Calu3 (cell line): ENCODE measurements at regions not wholly inside any gene's neighbourhood (a gene's known extent, or its start where the extent isn't known, plus 50 kb on each side); places are given as distances from the start of the nearest gene placed in this dataset.
"Not testable (repeated sequence)": the region's sequence is repeated elsewhere in the genome, so short reads cannot be mapped to it uniquely, and the experiment has no call there.

Experiments
- BruUV-seq: library from RNA; stranded (reverse); fragments of 400-500 nt; replicated peaks from 2 replicates; lab custom pipeline; 2021; lab: Mats Ljungman, UMichigan
- CTCF ChIA-PET: fragments of 300-600 bp; sonication (Branson Sonifier 250); formaldehyde crosslinking; loops from one replicate; lab custom pipeline; 2022; ENCODE audit warnings: antibody characterized with exemption; lab: Charles Lee
- DNase-seq: peaks from one replicate; pipeline ENCODE4 v3.0.0; 2022
- H3K27ac Mint-ChIP-seq: one replicate; pipeline ENCODE4 v1.8.0; 2022; ENCODE audit warnings: mixed read lengths; ENCODE audit not compliant: unreplicated experiment
- H3K27me3 Mint-ChIP-seq: one replicate; pipeline ENCODE4 v1.8.0; 2022; ENCODE audit warnings: mixed read lengths; ENCODE audit not compliant: unreplicated experiment
- H3K36me3 Mint-ChIP-seq: one replicate; pipeline ENCODE4 v1.8.0; 2022; ENCODE audit warnings: mild to moderate bottlenecking, moderate library complexity, mixed read lengths; ENCODE audit not compliant: insufficient read depth, unreplicated experiment
- H3K4me1 Mint-ChIP-seq: one replicate; pipeline ENCODE4 v1.8.0; 2022; ENCODE audit warnings: mild to moderate bottlenecking, low read depth, mixed read lengths; ENCODE audit not compliant: unreplicated experiment
- H3K4me3 Mint-ChIP-seq: one replicate; pipeline ENCODE4 v1.8.0; 2022; ENCODE audit warnings: mild to moderate bottlenecking, low read depth, moderate library complexity, mixed read lengths; ENCODE audit not compliant: unreplicated experiment
- H3K9me3 Mint-ChIP-seq: one replicate; pipeline ENCODE4 v1.8.0; 2022; ENCODE audit warnings: low read depth, mixed read lengths; ENCODE audit not compliant: unreplicated experiment
- intact Hi-C: fragments of 100-400 bp; cut with micrococcal nuclease; formaldehyde crosslinking; loops from one replicate; pipeline ENCODE4 v1.10.0; 2022; ENCODE audit not compliant: unreplicated experiment
- TF ChIP-seq, protein P1 (sequence below): fragments of 200-600 bp; IDR thresholded peaks from one replicate; pipeline ENCODE4 v1.8.0; 2022; ENCODE audit warnings: antibody characterized with exemption; ENCODE audit not compliant: unreplicated experiment

DNA sequence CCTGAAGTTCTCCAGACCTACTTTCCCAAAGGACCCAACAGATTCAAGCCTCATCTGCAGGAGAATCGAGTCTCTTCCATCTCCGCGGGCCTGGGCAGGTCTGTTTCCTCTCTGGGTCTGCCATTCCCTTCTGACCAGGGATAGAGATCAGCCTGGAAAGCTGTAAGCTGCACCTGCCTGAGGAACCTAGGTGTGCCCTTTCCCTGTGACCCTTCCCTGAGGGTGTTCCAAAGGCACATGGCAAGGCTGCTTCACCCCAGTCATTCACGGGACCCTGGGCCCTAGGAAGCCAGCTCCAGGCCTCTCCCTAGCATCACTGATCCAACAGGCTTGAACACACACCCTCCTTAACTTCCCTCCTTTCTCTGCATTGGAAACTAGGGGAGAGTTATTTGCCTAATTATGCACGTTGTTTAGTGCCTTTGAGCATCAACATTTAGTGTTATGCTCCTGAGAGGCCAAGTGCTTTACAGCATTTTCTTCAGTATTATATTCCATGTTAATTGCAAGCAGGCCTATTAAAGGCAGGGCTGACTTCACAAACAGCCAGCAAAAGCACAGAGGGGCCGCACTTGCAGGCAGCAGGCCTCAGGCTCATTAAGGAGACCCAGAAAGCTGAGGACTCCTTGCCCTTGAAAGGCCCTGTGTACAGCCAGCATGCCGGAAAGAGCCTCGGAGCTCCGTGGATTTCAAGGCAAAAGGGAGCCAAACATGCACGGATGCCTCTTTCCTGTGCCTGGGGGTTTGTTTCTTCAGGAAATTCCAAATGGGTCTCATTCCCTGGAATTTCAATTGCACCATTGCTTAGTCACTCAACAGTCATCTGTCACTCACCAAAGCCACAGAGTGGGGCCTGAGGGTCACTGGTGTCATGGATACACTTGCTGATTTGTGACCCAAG is 91.0 kb upstream of the FAM20C start:
- TF ChIP-seq, protein P1, sequence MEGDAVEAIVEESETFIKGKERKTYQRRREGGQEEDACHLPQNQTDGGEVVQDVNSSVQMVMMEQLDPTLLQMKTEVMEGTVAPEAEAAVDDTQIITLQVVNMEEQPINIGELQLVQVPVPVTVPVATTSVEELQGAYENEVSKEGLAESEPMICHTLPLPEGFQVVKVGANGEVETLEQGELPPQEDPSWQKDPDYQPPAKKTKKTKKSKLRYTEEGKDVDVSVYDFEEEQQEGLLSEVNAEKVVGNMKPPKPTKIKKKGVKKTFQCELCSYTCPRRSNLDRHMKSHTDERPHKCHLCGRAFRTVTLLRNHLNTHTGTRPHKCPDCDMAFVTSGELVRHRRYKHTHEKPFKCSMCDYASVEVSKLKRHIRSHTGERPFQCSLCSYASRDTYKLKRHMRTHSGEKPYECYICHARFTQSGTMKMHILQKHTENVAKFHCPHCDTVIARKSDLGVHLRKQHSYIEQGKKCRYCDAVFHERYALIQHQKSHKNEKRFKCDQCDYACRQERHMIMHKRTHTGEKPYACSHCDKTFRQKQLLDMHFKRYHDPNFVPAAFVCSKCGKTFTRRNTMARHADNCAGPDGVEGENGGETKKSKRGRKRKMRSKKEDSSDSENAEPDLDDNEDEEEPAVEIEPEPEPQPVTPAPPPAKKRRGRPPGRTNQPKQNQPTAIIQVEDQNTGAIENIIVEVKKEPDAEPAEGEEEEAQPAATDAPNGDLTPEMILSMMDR = no peak
- DNase-seq = no peak
- Mint-ChIP-seq H3K4me1 (peaks cover 8% of the 10 kb centered on the region), H3K27ac (no peak overlapping the region), H3K27me3 (peaks cover 20% of the 10 kb centered on the region), H3K36me3 (peaks cover 5% of the 10 kb centered on the region), H3K9me3 (peaks cover 13% of the 10 kb centered on the region), H3K4me3 (no peak overlapping the region)
- intact Hi-C loops = no loop called here
- CTCF ChIA-PET = no interaction called here
- no TSS peak for BruUV-seq

DNA sequence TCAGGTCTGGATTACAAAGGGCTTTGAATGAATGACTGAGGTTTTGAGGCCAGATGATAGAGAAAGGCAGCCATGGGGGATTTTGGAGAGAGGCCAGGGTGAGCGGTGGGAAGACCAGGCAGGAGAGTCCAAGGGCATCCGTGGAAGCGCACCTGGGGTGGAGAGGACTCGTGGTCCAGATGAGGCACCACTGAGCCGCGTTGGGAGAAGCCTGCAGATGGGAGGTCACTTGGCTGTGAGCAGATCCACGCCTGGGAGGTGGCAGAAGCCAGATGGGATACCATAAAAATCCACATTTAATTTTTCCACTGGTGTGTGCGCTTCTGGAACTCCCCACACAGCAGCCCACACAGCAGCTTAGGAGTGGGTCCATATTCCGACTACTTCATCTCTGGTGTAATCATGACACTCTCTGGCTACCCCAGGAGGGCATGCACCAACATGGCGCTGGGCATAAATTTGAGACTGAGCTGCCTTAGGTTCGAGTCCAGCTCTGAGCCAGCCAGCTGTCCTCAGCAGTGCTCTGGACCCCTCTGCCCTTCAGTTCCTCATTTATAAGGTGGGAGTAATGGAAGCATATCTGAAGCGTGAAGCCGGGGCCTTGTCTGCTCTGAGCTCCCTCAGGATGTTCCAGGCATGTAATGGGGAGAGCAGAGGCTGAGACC is 90.2 kb upstream of the FAM20C start:
- intact Hi-C loops = no loop called here
- no peak for DNase-seq
- H3K9me3 Mint-ChIP-seq = peaks cover 11% of the 10 kb centered on the region
- TF ChIP-seq, protein P1 = no peak
- peaks cover 28% of the 10 kb centered on the region for H3K27me3 Mint-ChIP-seq
- peaks cover 5% of the 10 kb centered on the region for H3K36me3 Mint-ChIP-seq
- no peak overlapping the region for H3K27ac Mint-ChIP-seq
- peaks cover 8% of the 10 kb centered on the region for H3K4me1 Mint-ChIP-seq
- BruUV-seq = no TSS peak
- no peak overlapping the region for H3K4me3 Mint-ChIP-seq
- CTCF ChIA-PET = no interaction called here

DNA sequence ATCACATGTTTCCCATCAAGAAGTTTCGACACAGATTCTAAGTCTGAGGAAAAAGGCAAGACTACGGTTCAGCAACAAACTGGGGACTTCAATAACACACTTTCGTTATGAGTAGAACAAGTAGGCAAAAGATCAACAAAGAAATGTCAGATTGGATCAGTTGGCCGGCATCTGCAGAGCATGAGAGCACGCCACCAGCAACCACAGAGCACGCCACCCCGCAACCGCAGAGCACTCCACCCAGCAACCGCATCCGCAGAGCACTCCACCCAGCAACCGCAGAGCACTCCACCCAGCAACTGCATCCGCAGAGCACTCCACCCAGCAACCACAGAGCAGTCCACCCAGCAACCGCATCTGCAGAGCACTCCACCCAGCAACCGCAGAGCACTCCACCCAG is 89.7 kb upstream of the FAM20C start:
- DNase-seq = no peak
- H3K9me3 Mint-ChIP-seq = peaks cover 11% of the 10 kb centered on the region
- TF ChIP-seq, protein P1 = no peak
- BruUV-seq = no TSS peak
- intact Hi-C loops = no loop called here
- peaks cover 5% of the 10 kb centered on the region for H3K36me3 Mint-ChIP-seq
- no peak overlapping the region for H3K4me3 Mint-ChIP-seq
- CTCF ChIA-PET = no interaction called here
- H3K27me3 Mint-ChIP-seq = peaks cover 33% of the 10 kb centered on the region
- H3K27ac Mint-ChIP-seq = no peak overlapping the region
- H3K4me1 Mint-ChIP-seq = peaks cover 8% of the 10 kb centered on the region

DNA sequence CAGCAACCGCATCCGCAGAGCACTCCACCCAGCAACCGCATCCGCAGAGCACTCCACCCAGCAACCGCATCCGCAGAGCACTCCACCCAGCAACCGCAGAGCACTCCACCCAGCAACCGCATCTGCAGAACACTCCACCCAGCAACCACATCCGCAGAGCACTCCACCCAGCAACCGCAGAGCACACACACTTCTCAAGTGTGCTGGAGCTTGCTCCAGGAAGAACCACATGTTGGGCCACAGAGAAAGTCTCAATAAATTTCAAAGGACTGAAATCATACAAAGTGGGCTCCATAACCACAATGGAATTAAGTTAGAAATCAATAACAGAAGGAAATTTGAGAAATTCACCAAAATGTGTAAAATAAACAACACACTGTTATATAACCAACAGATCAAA is 88.4 kb upstream of the FAM20C start:
- BruUV-seq, intact Hi-C loops: not testable (repeated sequence)

More for the DNA sequence above, 88.4 kb upstream of the FAM20C start:
- peaks cover 46% of the 10 kb centered on the region for H3K27me3 Mint-ChIP-seq
- CTCF ChIA-PET, H3K4me1 Mint-ChIP-seq, H3K4me3 Mint-ChIP-seq, H3K9me3 Mint-ChIP-seq, DNase-seq, H3K27ac Mint-ChIP-seq, H3K36me3 Mint-ChIP-seq: not testable (repeated sequence)
